ENCODE measurements at regions not wholly inside any gene's neighbourhood (a gene's known extent, or its start where the extent isn't known, plus 50 kb on each side); places are given as distances from the start of the nearest gene placed in this dataset.

DNA sequence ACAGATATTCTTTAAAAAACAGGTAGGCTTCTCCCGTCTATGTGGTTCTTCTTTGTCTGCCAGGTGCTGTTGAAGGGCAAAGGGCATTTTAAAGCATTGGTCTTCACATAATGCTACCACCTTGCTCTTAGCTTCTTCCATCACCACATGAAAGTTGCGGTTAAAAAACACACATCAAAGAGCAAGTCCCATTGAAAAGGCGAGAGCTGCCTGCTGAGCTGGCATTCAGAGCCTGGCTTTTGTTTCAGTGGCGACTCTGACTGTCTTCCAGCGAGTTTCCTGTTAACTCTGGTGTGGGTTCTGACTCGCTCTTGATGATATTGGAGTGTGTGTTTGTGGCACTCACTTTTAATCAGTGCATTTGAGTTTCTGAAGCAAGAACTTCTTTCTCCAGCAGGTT, 624.9 kb upstream of the FANCL start:
- no peak for DNase-seq

DNA sequence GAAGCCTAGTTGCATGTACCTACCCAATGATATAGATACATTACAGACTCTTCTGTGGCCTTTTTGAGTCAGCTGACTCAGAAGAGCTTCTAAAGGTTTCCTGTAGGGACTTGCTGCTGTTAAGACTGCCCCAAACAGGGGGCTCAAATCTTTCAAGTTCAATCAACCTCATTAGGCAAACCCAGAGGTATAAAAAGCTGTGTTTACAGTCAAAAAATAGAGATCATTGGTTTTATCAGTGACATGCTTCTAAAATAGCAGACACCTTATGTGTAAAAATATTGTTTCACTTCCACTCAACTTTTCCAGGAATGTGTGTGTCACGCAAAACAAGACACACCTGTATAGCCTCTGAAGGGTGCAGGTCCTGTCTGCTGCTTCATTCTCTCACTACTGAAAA, 624.3 kb upstream of the FANCL start:
- DNase-seq: no peak

DNA sequence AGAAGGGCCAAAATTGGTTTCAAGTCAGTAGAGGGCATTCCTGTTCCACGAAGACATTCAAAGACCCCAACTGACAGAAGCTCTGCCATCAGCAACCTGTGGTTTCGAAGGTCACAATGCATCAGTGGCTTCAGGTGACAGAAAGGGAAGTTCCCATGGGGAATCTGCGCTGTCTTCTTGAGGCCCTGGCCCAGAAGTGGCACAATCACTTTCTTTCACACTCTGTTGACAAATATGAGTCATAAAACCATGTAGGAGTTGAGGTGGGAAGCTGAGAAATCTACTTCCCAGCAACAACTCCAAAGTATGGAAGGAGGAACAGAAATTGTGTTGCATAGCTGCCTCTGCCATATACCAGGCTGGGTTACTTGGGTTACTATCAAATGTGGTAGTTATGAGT, 621.1 kb upstream of the FANCL start:
- DNase-seq: no peak

DNA sequence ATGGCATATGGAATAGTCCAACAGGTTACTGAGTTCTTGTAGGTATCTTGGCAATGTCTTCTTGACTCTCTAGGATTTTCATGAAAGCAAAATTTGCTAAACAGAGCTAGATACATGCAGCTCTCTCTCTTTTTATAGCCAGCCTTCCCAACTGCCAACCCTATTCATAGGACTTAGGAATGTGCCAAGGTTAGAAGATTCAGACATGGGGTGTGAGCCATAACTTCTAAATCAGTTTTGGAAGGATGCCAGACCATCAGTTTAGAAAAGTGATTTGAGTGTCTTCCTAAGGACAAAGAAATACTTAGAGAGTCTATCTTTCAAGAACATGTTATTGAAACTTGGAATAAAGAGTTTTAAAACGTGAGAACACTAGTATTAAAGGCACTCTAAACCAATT, 619.5 kb upstream of the FANCL start:
- no peak for DNase-seq

DNA sequence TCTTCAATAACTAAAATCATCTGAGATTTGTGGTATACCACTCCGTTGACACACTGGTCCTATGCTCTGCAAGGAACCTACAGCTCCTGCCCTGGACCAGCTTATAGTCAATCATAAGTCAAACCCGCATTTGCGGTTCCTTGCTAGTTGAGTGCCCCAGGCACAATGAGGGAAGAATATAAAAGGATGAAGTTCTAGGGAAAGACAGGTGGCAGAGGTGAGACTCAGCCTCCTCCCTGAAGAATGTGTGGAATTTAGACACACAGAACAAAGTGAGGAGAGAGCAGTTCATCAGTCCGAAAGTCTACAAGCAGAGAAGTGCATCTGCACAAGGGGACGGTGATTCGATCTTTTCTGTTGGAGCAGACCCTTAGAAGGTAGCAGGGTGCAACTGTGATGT, 615.0 kb upstream of the FANCL start:
- no peak for DNase-seq

DNA sequence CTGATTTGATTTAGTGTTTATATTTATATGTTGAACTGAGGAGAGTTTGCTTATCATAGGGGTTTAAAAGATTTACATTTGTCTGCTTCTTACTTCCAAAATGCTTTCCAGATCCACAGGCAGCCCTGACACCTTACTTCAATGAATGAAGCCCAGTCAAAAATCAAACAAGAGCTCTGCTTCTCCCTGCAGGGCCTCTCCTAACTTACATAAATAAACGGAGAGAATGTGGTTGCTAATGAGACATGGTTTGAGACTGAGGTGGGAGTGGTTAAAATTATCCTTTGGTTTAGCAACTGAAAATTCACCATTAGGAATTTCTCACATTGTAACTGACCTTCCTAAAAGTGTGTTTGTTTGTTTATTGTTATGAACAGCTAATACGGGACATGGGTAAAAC, 612.3 kb upstream of the FANCL start:
- DNase-seq: no peak

DNA sequence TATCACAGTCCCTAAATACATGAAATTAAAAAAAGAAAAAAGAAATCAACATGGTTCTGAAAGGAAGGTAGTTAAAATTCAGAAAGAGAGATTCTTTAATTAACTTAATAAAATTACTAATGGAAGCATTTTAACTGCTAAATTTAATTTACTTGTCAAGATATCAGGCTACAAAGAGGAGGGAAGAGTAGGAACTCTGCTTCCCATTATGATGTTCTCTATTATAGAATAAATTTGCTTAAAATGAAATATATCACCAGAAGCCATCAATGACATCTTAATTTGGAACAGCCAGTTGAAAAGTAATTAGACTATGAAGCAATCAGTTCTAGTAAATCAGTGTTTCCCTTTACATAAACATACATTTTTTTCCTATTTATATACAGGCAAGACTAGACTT, 611.8 kb upstream of the FANCL start:
- DNase-seq: no peak

DNA sequence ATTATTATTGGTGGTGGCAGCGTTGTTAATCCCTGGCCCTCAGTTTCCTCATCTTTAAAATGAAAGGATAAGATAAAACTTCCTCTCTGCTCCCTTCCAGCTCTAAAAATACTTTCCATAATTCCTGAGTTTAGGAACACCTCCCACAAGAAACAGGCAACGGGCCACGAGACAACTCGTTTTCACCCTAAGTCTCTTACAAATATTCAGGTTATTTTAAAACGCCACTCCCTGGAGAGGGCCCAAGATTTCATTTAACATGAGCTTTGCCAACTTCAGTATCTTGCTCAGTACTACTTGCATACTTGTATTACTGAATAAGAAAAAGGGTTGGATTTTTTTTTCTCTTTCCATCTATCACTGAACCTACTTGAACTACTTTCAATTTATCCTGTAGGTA, 611.1 kb upstream of the FANCL start:
- DNase-seq: no peak

DNA sequence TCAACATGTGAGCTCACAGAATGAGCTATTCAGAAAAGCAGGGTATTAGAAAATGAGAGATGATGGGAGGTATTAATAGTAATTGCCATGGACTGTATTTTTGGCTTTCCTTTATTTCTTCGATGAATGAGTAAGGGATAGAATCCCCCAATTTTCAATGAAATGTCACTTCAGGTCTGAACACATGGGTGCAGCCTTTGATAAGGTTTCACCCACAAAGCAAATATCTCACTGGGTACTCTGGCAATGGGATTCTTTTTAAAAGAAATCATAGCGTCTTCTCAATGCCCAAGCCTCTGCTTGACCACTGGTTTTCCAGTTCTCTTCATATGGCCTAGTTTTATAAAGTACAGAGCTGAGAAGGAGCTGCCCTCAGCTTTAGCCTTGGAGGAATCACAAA, 610.5 kb upstream of the FANCL start:
- no peak for DNase-seq

DNA sequence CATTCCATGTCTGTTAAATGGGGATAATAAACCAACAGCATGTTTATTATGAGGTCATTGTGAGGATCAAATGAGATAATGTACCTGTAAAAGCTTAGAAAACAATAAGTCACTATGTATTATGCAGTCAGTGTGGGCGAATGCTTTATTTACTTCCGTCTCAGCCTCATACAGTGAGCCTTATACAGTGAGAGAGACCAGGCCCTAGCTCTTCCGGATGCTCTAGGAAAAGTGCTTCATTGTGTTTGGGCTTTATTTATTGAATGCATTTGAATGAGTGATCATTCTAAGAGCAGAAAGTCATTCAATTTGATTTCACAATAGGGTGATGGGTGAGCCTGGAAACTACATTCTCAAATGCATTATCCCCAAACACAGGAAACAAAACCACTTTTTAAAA, 603.9 kb upstream of the FANCL start:
- no peak for DNase-seq

DNA sequence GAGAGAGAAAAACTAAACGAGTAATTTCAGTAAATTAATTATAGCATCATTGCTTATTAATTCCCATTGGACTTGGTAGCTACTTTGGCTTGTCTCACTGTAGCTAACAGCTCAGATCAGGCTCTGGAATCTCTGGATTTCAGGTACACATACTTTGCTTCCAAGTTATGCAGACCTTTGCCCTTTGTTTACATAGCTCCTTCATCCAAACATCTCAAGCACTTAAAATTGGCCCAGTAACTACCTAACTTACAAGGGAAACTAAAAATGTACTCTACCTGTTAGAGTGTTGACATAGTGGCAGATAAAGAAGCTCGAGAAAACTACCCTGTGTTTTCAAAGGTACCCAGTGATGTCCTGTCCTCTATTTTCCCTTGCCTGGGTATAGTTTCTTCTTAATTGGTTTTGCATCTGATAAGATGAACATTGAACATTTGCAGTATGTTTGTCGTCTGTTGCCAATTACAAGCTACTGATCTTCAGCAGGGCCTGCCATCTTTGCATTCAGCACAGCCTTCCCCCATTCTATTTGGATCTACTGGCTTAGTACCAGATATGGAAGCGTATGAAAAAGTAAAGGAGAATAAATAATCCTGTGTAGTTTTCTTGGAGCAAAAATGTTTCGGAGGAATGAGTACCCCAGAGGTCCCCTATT, 601.5 kb upstream of the FANCL start:
- no peak for DNase-seq

DNA sequence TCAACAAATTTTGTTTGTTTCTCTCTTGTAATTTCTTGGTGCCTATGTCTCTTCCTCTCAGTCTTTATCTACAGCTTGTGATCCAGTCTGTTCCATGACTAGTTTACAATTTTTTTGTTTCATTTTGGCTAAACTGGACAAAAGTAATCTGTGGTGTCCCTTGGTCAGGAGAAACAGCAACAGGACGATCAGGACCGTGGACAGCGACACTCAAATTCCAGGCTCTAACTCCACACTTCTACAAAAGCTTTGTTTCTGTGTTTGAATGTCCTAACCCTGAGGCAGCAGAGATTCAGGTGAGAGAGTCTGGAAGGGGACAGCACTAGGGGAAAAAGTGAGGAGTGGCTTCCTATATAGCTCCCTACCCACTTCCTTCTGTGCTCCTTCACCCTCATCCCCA, 593.3 kb upstream of the FANCL start:
- no peak for DNase-seq

DNA sequence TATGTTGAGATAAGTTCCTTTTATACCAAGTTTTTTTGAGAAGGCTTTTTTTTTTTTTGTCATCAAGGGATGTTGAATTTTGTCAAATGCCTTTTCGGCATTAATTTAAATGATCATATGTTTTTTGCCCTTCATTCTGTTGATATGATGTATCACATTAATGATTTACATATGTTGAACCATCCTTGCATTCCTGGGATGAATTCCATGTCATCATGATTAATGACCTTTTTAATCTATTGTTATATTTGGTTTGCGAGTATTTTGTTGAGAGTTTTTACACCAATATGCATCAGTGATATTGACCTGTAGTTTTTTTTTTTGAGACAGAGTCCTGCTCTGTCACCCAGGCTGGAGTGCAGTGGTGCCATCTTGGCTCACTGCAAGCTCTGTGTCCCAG, 585.7 kb upstream of the FANCL start:
- DNase-seq: no peak

DNA sequence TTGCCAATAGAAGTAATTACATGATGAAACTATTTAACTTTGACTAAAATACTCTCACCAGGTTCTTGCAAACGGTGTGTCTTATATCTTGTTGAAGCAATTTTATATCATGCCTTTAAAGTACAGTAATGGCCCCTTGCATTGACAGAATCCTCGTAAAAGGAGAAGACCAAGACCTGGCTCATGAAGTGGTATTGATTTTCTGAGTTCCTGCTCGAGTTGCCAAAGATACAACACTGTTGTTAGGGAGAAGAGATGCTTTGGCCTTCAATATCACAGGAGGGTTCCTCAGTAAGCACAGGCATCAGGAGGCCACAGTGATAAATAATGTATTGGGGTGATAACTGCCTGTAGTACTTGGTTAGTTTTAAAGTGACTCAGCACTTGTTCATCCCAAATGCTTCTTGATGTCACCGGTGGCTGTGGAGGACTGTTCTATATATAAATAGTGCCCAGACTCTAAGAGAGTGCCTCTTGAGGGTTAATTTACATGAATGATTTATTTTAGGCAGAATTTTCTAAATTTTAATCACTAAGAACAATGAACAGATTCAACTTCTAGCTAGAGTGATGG, 571.7 kb upstream of the FANCL start:
- no peak for DNase-seq

DNA sequence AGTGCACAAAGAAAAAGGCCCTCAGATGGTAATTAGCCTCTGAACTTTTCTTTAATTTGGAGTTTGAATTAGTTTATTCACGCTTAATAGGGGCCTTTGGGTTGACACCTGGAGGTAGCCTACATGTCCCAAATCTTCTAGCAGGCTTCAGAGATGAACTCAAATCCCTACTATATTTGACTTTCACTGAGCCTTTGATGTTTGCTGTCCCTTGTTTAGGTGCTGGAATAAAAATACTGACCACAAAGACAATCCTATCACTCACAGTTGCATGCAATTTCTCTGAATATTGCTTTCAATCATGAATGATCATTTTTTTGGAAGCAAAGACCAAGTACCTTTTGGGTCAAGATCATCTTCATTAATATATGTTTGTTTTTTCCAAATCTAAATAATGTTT, 564.0 kb upstream of the FANCL start:
- DNase-seq: no peak

DNA sequence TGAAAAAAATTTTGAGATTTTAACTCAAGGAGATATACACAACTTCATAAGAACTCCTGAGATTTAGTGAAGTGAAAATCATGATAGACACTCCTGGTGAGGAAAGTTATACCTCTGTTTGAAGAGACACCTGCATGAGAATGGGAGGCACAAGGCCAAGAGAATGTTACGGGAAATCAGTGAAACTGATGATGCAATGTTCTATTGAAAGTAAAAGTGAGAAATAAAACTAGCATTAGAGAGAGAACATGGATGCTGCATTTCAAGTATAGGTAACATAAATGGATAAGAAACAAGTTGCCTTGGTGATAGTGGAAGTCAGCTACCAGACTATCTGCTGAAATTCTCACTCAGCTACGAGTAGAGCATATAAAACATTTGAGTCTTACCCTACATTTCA, 562.1 kb upstream of the FANCL start:
- DNase-seq: no peak

DNA sequence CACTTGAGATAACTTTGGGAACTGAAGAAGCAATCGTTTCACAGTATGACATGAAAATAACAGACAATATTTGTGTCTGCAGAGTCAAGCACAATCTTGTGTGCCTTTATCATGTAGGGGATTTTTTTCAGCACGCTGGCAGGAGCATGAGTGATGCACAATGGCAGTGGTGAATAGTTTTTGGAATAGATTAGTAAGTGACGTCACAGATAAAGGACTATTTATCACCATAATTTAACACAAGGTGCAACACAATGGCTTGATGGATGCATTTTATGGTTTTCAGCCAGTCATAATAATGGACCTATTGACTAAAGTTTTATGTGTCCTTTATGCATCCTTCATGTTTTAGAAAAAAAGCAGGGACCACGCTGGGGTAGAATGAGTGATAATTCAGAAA, 559.8 kb upstream of the FANCL start:
- DNase-seq: no peak

DNA sequence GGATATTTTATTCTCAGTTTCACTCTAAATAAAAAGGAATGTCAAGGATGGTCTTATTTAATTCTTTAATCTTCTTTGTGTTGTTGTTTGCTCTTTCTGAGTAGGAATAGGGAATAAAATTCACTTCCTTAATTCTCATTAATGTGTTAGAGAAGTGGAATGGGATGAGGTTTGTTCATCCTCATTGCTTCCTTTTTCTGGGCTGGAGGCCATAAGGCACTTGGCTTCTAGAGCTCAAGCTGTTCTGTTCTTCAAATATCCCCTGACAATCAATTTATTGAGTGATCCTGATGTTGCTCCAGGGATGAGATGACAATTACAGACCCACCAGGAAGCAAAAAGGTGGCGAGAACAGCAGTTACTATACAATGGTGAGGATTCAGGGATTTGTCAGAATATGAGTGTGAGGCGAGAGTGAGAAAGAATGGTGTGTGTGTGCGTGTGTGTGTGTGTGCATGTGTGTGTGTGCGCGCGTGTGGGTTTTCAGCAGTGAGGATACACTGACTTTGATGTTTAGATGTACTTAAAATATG, 557.6 kb upstream of the FANCL start:
- no peak for DNase-seq

DNA sequence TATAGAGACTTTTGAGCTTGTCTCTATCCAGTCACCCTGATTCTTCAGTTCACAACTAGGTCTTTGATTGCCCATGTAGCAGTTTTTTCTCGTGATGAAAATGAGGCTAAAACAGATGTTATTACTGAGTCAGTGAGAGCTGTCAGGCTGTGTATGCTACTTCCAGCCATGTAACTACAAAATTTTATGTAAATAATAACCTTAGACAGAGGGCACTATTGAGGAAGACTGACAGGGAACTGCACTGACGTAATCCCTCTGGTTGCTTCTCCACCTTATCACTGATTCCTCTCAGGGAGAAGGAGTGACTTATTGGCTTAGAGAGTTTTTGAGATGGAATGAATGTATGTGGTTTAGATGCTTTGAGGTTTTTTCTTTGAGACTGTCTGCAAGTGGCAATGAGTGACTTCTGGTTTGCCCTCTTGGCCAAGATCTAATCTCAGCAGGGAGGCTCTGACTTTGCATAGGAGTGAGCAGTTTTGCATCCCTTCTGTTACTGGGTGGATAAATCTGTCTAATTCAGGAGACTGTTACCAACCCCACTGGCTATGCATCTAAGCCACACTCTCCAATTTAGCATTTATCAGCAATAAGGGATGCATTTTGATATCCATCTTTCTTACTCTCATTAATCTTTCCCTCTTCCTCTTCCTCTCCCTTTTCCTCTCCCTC, 555.2 kb upstream of the FANCL start:
- no peak for DNase-seq

DNA sequence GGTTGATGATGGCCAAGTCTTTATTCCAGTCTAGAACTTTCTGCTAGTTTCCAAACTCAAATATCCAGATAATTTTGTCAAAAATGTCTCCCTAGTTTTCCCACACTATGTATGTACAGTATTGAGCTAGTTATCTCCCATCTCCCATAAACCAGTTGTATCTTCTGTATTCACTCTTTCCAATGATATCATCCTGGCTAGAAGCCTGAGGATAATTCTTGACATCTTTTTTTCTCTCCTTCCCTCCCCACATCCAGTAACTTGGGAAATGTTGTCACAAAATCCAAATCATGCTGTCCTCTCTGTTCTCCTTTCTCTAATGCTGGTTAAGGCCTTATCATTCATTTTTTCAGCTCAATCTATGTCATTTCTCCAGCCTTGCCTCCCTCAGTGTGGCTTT, 553.8 kb upstream of the FANCL start:
- DNase-seq: no peak

DNA sequence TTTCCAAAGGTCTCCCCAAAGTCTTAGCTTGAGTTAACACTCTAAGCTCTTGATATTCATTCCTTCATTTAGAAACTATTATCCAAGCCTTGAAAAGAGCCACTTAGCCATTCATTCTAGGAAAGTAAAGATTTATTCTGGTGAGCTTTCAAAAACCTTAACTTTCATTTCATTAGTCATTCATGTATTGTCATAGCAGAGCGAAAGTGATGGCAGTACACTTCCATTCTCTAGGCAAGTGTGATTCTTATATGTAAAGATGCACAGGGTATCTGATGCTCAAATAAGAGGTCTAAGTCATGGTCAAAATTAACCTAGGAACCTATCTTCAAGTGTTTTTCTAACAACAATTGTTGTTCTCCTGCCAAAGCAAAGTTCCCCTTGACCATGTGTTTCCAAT, 553.0 kb upstream of the FANCL start:
- no peak for DNase-seq

DNA sequence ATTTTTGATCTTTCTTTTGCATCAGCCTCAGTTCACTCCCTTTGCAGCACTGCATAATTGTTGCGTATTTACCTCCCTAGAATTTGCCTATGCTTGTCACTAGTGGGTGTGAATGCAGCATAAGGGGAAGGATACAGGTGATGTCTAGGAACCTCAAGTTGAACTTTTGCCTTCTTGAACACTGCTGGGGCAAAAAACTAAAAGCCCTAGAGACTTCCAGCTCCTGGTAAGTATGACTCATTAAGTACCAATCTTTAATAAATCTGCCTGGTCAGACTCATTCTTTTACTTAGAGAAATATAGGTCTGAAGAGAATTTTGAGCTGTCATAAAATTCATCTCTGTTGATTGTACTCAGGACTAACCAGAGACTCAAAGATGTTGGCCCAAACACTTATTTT, 547.3 kb upstream of the FANCL start:
- no peak for DNase-seq

DNA sequence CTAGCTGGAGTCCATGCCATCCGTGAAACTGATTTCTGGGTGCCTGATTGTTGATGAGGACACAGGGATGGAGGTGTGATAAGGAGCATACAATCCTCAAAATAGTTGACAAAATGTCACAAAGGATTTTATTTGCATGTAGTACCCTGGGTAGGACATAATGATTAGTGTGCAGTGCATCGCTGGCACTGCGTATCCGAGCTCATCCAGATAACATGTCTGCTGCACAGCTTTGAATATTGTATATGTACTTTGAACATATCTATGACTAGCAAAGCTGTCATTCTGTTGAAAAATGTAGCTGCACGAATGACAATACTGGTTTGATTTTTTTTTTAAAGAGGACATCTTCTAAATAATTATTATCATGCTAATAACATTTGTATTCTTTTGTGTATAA, 529.7 kb upstream of the FANCL start:
- no peak for DNase-seq

DNA sequence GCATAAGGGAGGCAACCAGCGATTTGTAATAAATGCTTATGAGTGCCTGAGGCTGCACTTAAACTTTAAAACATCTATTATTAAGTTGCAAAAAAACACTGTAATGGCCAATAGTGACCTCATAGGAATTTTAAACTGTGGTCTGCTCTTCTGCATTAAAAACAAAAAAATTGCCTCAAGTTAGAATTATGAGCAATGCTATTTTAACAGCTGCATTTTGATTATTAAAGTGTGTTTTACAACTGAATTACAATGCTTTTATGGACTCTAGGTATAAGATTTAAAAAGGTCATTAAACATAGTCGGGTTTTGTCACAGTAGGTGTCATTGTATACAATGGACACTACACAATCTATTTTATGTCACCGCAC, 528.7 kb upstream of the FANCL start:
- DNase-seq: no peak
